SK-MEL-5 (cell line): ENCODE measurements at regions not wholly inside any gene's neighbourhood (a gene's known extent, or its start where the extent isn't known, plus 50 kb on each side); places are given as distances from the start of the nearest gene placed in this dataset.

ENCODE experiments used
- DNase-seq: peaks from one replicate; pipeline ENCODE4 v3.0.0-alpha.2; 2016; ENCODE audit warnings: low read depth, low spot score
- in situ Hi-C: cut with HindIII; loops from 2 replicates; pipeline ENCODE4 v1.10.0; 2016; ENCODE audit warnings: low sequenced_read_pairs, high pct_unique_total_duplicates, low pct_unique_long_range_greater_than_20kb

DNA sequence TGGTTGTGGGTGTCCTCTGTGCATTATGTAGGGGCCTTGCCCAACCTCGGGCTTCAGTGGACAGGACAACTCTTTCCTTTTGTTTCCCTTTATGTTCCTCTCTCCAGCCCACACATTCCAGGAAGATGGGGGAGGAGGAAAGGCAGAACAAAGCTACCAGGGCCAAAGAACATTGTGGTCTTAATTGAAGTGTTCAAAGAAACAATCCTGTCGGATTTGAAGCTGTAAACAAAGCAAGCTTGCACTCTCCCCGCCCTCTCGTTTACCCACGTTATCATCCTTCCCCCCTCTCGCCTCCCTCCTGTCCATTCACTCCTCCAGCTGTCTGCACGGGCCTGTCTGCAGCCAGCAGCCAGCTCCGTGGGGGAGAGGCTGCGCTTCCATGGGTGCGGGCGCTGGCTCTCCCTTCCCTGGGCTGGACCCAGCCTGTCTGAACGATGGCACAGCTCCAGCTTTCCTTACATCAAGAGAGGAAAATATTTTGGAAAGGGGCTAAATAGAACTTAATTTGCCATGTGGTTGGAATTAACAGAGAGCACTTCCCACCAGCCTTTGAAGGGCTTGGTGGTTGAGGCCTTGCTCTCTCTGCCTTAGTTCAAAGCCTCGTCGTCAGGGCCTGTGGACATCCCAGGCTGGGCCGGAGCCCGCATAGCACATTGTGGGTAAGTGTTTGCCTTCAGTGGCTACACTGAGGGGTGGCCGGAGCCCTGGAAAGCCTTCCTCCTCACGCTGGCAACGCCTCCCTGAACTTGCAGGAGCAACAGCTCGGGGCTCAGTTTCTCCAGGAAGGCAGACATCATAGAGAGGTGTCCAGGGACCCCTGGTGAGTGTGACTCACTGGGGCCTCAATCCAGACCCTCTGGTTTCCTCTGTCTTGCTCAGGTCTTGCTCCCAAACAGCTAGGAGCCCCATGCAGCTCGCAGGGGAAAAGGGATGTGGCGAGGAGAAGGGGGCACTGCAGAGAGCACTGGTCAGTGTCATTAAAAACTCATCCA is 60.6 kb upstream of the HS6ST1 start:
- no peak for DNase-seq
- in situ Hi-C loops: no loop called here

DNA sequence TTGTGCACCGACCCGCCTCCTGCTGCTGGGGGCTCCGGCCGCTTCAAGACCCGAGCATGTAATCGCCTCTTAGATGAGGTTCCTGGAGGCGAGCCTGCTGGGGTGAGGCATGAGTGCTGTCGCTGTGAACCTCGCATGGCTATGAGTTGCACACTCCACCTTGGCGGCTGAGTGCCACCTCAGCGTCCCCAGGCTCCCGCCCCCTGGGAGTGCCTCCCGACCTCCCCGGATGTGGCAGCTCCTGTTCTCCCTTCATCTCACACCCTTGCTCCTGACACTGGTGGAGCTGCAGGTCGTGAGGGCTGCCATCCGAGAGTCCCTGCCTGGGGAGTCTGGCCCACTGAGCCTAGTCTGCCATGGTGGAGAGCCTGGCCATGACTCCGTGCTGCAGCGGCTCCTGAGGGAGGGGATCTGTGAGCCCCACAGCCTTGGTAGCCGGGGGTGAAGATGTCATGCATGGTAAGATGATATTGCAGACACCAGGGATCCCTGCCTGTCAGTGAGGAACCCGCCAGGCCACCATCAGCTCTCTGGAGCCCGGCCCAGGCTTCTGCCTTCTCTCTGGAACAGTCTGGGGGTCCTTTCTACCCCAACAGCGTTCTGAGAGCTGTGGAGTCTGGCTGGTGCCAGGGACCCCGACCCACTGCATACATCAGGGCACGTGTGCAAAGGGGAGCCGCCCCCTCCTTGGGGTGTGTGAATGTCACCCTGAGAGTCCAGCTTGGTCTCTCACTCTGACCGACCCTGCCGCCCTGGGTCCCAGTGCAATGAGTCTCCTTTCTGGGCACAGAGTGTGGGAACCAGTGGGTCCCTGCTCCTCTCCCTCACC is 61.6 kb upstream of the HS6ST1 start:
- in situ Hi-C loops: no loop called here
- no peak for DNase-seq

DNA sequence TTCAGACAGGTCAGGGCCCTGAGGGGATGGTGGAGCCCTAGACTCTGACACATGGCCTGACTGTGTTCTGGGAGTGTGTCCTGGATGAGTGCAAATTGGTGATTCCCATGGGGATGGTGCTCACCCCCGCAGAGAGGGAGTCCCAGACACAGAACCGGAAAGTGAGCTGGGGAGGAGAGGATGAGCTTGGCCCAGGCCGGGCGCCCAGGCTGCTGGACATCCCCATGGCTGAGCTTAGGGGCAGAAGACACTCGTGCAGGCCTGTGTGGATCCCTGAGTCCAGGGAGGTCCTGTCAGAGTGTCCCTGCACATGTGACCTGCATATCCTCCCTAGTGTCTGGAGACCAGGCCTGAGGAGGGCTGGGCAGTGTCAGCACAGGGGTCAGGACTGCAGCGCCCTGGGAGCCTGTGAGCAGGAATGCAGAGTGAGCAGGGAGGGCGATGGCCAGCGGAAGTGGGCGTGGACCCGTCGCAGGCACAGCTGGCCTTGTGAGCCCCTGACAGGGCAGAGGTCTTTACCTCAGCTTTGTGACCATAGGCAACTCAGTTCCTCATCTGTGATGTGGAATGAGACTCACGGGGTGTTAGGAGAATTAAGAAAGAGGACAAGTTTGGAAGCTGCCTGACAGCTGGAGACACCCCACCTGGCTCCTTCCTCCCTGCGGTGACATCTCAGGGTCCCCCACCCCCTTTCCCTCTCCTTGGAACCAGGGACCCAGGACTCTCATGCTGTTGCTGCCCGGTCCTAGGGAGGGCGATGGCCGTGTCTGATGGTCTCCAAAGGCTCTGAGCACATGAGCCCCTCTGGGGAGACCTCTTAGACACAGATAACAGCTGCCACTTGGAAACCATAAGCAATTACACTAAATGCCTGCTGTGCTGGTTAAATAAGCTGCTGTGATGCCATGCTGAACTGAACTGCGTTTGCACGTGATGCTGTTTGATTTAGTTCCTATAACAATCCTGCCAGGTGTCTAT is 62.6 kb upstream of the HS6ST1 start:
- in situ Hi-C loops: no loop called here
- no peak for DNase-seq

DNA sequence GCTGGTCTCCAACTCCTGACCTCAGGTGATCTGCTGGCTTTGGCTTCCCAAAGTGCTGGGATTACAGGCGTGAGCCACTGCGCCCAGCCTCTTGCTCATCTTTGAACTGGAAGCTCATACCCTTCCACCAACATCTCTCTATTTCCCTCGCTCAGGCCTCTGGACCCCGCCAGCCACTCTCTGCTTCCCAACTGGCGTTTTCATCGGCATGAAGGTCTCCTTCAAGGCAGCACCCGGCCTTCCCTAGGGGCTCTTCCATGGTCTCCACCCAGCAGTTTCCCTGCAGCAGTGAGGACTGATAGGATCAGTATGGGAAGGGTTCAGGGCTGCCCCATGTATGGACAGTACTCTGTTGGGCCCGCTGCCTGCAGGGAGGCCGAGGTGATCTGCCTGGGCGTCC is 65.8 kb upstream of the HS6ST1 start:
- in situ Hi-C loops: no loop called here
- no peak for DNase-seq

DNA sequence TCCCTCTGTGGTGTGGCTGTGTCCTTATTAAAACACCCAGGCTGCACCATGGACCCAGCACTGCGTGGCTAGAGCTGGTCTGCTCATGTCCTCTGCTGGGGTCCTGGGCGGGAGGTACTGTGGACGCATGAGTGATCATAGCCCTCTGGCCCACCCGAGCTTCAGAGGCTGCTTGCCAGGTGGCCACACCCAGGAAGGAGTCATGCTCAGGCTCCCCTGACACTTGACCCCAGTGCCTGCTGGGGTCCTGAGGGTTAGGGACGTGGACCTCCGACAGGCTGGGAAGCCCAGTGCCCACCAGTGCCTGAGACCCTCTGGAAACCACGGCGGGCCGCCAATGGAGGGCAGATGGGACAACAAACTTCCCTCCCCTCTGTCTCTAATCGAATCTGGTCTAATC is 66.3 kb upstream of the HS6ST1 start:
- in situ Hi-C loops: no loop called here
- DNase-seq: no peak

- in situ Hi-C loops: no loop called here
- no peak for DNase-seq
Measured at GRCh38 chr2:128385365-128385764, 66.7 kb upstream of the HS6ST1 start.

DNA sequence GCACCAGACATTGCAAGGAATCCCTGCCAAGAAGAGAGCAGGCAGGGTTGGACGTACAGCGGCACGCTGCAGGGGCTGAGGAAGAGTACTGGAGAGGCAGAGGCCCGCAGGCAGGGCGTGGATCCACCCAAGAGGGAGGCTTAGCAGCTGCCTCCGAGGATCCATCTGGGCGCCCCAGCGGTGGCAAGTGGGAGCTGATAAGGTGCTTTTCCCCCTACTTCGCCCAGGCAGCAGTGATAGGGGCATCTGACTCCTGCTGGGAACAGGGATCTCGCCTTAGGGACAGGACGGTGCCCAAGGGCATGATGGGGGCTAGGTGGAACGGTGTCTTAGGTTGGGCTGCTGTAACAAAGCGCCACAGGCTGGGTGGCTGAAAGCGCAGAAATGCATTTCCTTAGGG is 67.4 kb upstream of the HS6ST1 start:
- in situ Hi-C loops: no loop called here
- DNase-seq: no peak

DNA sequence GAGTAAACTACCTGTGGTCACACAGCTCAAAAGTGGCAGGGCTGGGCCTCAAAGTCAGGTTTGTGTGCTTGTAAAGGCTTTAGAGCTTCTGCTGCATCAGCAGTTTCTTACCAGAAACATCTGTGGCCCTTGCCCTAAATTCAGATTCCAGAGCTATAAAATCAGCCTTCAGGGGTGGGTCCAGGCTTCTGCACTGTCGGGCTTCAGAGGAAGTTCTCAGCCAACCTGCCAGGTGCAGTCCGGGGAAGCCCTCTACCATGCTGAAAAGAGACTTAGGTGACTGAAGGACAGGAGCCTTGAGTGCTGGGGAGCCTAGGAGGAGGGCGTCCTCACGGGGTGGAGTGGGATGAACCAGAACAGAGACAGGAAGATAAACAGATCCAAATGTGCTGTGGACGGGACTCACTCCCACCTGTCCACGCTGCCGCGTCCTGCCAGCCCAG is 69.9 kb upstream of the HS6ST1 start:
- DNase-seq: no peak
- in situ Hi-C loops: no loop called here

DNA sequence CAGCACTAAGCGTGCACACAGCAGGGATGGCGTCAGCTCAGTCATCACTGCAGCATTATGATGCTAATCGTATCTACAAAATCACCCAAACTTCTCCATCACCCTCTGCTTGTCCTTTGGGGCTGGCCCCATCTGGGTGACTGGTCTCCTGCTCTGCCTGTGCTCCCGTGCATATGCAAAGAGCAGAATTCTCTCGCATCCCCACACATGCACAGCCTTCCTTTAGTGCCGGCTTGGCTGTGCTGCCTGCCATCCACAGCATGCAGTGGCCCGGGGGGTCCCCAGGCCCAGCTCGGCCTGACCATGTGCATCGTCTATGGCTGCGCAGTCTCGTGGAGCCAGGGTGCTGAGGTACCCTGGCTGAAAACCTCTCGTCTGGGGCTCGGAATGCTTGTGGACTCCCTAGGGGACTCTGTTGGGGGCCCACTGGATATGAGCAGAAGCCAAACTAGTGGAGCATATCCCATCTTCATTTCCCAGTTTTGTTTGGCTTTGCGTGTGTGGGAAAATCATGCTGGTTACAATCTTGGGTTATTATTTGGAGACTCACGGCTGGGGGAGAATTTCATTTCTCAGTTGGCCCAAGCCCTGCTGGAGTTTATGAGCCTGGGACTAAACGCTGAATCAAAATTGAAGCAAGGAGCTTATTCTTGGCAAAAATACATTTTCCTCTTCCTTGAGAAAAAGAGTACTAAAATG is 70.9 kb upstream of the HS6ST1 start:
- in situ Hi-C loops: no loop called here
- DNase-seq: no peak

DNA sequence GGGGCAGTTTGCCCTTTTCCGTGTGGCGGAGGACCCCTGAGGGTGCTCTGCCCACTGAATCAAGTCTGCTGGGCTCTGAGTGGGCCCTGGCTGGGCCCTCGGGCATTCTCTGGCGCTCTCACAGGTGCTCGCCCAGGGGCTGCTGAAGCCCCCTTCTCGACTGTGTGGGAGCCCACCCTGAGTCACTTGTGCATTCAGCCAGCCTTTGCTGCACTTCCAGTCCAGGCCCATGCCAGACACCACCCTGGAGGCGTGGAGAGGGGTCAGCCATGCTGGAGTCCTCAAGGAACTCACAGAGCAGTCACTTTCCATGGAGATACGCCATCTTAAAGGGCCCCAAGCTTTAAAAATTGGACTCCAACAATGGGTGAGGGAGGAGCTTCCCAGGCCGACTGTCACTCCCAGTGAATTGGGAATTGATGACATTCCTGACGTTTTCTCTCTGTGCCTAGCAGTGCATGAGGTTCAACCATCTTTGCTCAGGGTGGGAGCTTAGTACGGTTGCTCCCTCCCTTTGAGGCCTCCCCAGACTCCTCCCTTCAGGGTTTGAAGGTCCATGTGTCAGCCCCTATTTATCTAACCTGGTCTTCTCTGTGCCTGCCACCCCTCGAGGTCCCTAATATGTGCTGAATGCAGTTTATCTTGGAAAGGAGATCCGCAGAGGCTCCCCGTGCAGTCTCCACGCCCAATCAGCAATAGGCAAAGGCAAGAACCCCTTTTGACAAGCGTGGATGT is 71.8 kb upstream of the HS6ST1 start:
- no peak for DNase-seq
- in situ Hi-C loops: no loop called here

DNA sequence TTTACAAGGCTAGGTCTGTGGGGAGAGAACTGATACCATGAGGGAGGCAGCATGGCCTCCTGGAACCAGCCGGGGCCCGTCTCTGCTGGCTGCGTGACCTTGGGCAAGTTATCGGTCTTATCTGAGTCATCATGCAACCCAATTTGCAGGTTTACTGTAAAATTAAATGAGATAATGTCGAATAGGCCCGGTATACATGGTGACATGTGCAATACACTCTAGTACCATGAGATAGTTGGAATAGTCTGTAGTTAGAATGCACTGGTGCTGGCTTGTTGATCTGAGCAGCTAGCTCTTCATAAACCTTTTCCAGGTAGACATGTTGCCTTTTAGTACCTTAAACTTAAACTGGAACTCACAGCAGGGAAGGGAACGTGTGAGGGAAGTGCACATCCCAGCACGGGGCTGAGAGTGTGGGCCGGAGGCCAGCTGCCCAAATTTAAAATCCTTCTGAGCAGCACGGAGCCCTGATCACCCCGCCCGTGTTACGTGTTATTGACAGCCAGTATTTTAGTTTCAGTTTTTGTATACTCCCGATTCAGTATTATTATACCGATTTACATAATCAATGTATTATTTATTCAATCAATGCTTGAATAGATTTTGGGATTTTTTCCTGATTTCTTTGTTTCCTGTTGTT is 72.4 kb upstream of the HS6ST1 start:
- no peak for DNase-seq
- in situ Hi-C loops: no loop called here

DNA sequence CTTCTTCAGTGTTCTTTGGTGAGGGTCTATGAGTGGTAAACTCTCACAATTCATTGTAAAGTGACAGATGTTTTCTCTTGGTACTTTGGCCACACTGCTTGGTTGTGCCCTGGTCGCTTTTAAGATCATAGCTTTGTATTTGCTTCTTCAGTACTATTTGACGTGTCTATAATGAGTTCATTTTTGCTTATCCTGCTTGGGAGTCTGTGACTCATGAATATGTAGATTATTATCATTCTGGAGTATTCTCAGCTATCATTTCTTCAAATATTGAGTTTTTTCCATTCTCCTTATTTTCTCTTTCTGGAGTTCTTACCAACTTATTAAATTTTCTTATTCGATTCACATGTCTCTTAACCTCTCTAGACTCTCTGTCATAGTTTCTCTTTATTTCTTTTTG is 73.0 kb upstream of the HS6ST1 start:
- in situ Hi-C loops: no loop called here
- DNase-seq: no peak

GRCh38 chr2:128392207-128392606 is 73.5 kb upstream of the HS6ST1 start:
- in situ Hi-C loops: no loop called here
- DNase-seq: no peak

GRCh38 chr2:128394007-128394730 is 75.5 kb upstream of the HS6ST1 start:
- DNase-seq: no peak
- in situ Hi-C loops: no loop called here

- DNase-seq: no peak
- in situ Hi-C loops: no loop called here
Measured at GRCh38 chr2:128395196-128395595, 76.5 kb upstream of the HS6ST1 start.
